ENCODE measurements at regions not wholly inside any gene's neighbourhood (a gene's known extent, or its start where the extent isn't known, plus 50 kb on each side); places are given as distances from the start of the nearest gene placed in this dataset.
"Not testable (repeated sequence)": the region's sequence is repeated elsewhere in the genome, so short reads cannot be mapped to it uniquely, and the experiment has no call there.

- TF ChIP-seq MAX (IDR thresholded peaks at IDR 0.05; ENCODE audit: low read depth) (no peak), NFIC (IDR thresholded peaks at IDR 0.05; ENCODE audit: borderline replicate concordance) (no peak), GATA2 (CRISPR knock-in tag; IDR thresholded peaks at IDR 0.05) (no peak)
Observed at GRCh38 chr9:102497709-102498108, 497.4 kb upstream of the CYLC2 start (continued).

- H3K27me3 ChIP-seq (ENCODE audit: insufficient read depth); H3F3A ChIP-seq (replicated peaks; ENCODE audit: insufficient read depth); H3K79me2 ChIP-seq (ENCODE audit: insufficient read depth); H3K9me3 ChIP-seq; POLR2A ChIA-PET; H3K9ac ChIP-seq; H3K4me1 ChIP-seq (ENCODE audit: control insufficient read depth in 1 of 2, insufficient read depth in 2 of 2, low read depth in 1 of 2, low read length in 1 of 2); H3K4me3 ChIP-seq (ENCODE audit: low read depth in 2 of 2, low read length in 1 of 2); CTCF ChIA-PET; H3K4me2 ChIP-seq; H3K27ac ChIP-seq (ENCODE audit: low read depth in 2 of 2, low read length in 1 of 2); H3K36me3 ChIP-seq (replicated peaks in 1 of 2; ENCODE audit: control insufficient read depth in 1 of 2, insufficient read depth in 2 of 2, low read length in 1 of 2); H2AFZ ChIP-seq (ENCODE audit: low read depth); H4K20me1 ChIP-seq (ENCODE audit: insufficient read depth); H3K9me2 ChIP-seq; DNase-seq: not testable (repeated sequence)
- WGBS (ENCODE audit: low lambda C conversion rate) = 69% methylated on average over 5 of the region's 25 CpGs
Observed at GRCh38 chr9:102486976-102487375, 508.2 kb upstream of the CYLC2 start.

GRCh38 chr9:102483651-102484050, 511.5 kb upstream of the CYLC2 start:
- Histone ChIP-seq H2AFZ (ENCODE audit: low read depth) (no peak overlapping the region), H3K4me3 (ENCODE audit: low read depth in 2 of 2, low read length in 1 of 2) (no peak overlapping the region), H3F3A (replicated peaks; ENCODE audit: insufficient read depth) (no peaks in the 10 kb centered on the region), H3K9ac (no peak overlapping the region), H3K36me3 (replicated peaks in 1 of 2; ENCODE audit: control insufficient read depth in 1 of 2, insufficient read depth in 2 of 2, low read length in 1 of 2) (no peaks in the 10 kb centered on the region), H3K9me3 (no peaks in the 10 kb centered on the region), H3K79me2 (ENCODE audit: insufficient read depth) (no peaks in the 10 kb centered on the region), H3K27me3 (ENCODE audit: insufficient read depth) (no peaks in the 10 kb centered on the region), H4K20me1 (ENCODE audit: insufficient read depth) (no peaks in the 10 kb centered on the region), H3K4me2 (no peak overlapping the region), H3K27ac (ENCODE audit: low read depth in 2 of 2, low read length in 1 of 2) (no peak overlapping the region), H3K4me1 (ENCODE audit: control insufficient read depth in 1 of 2, insufficient read depth in 2 of 2, low read depth in 1 of 2, low read length in 1 of 2) (no peaks in the 10 kb centered on the region), H3K9me2 (no peaks in the 10 kb centered on the region)
- CTCF ChIA-PET = no interaction called here
- 0% methylated on average over 1 of the region's 1 CpG for WGBS (ENCODE audit: low lambda C conversion rate)
- no peak for DNase-seq
- POLR2A ChIA-PET = no interaction called here
- no peak for TF ChIP-seq YY1 (IDR thresholded peaks at IDR 0.05; ENCODE audit: low read depth)
- no peak for TF ChIP-seq SIN3A (IDR thresholded peaks at IDR 0.05; ENCODE audit: borderline replicate concordance, low read depth, low read length)
- TF ChIP-seq SMC3 (IDR thresholded peaks at IDR 0.05; ENCODE audit: low read depth, low read length) = no peak
- TF ChIP-seq TEAD4 (IDR thresholded peaks at IDR 0.05; ENCODE audit: borderline replicate concordance, insufficient read depth) = no peak
- no peak for TF ChIP-seq MEF2A (IDR thresholded peaks at IDR 0.05; ENCODE audit: borderline replicate concordance, low read depth)
- TF ChIP-seq MXI1 (IDR thresholded peaks at IDR 0.05; ENCODE audit: low read depth, low read length) = no peak
- no peak for TF ChIP-seq RAD21 (IDR thresholded peaks at IDR 0.05; ENCODE audit: low read length)
- no peak for TF ChIP-seq NRF1 (IDR thresholded peaks at IDR 0.05; ENCODE audit: low read depth, low read length)
- TF ChIP-seq GABPA (IDR thresholded peaks at IDR 0.05; ENCODE audit: low read depth) = no peak
- no peak for TF ChIP-seq RFX5 (IDR thresholded peaks at IDR 0.05; ENCODE audit: low read length)
- no peak for TF ChIP-seq NFIC (IDR thresholded peaks at IDR 0.05; ENCODE audit: borderline replicate concordance)
- no peak for TF ChIP-seq FOSL2 (IDR thresholded peaks at IDR 0.05; ENCODE audit: borderline replicate concordance, low read depth)
- no peak for TF ChIP-seq CHD2 (IDR thresholded peaks at IDR 0.05; ENCODE audit: low read length, partially characterized antibody)
- TF ChIP-seq USF1 (IDR thresholded peaks at IDR 0.05; ENCODE audit: borderline replicate concordance, low read depth) = no peak
- no peak for TF ChIP-seq PBX3 (IDR thresholded peaks at IDR 0.05)
- no peak for TF ChIP-seq FOXM1 (IDR thresholded peaks at IDR 0.05; ENCODE audit: low read depth)
